GM19463 (cell line): ENCODE measurements at regions not wholly inside any gene's neighbourhood (a gene's known extent, or its start where the extent isn't known, plus 50 kb on each side); places are given as distances from the start of the nearest gene placed in this dataset.

Experiments
- ATAC-seq: cut with Tn5 transposase; IDR thresholded peaks from one replicate; pipeline ENCODE4 v1.9.1; 2021; ENCODE audit warnings: mild to moderate bottlenecking, moderate library complexity; ENCODE audit not compliant: unreplicated experiment

GRCh38 chr5:167152561-167152960 is 1138.9 kb upstream of the WWC1 start:
- no peak for ATAC-seq

- no peak for ATAC-seq
These were observed 1135.9 kb upstream of the WWC1 start for GRCh38 chr5:167155387-167156005.

- ATAC-seq, result no peak
These were observed 1135.0 kb upstream of the WWC1 start for GRCh38 chr5:167156446-167156845.

GRCh38 chr5:167158588-167158987 is 1132.9 kb upstream of the WWC1 start:
- ATAC-seq, result no peak

GRCh38 chr5:167160388-167160787 is 1131.1 kb upstream of the WWC1 start:
- ATAC-seq, result no peak

- ATAC-seq, result no peak
These were observed 1124.7 kb upstream of the WWC1 start for GRCh38 chr5:167166696-167167095.

- ATAC-seq, result no peak
These were observed 1124.2 kb upstream of the WWC1 start for GRCh38 chr5:167167191-167167795.

GRCh38 chr5:167168971-167169370 is 1122.5 kb upstream of the WWC1 start:
- no peak for ATAC-seq

GRCh38 chr5:167171056-167171455 is 1120.4 kb upstream of the WWC1 start:
- no peak for ATAC-seq

- no peak for ATAC-seq
These were observed 1113.7 kb upstream of the WWC1 start for GRCh38 chr5:167177736-167178135.

GRCh38 chr5:167180906-167181305 is 1110.5 kb upstream of the WWC1 start:
- no peak for ATAC-seq

GRCh38 chr5:167205881-167206280 is 1085.6 kb upstream of the WWC1 start:
- no peak for ATAC-seq

- ATAC-seq, result no peak
These were observed 1084.4 kb upstream of the WWC1 start for GRCh38 chr5:167207081-167207480.

GRCh38 chr5:167208911-167209310 is 1082.5 kb upstream of the WWC1 start:
- ATAC-seq, result no peak

- ATAC-seq, result no peak
These were observed 1074.2 kb upstream of the WWC1 start for GRCh38 chr5:167217097-167217743.

- no peak for ATAC-seq
These were observed 1072.1 kb upstream of the WWC1 start for GRCh38 chr5:167219298-167219697.

GRCh38 chr5:167226386-167226785 is 1065.1 kb upstream of the WWC1 start:
- no peak for ATAC-seq

- no peak for ATAC-seq
These were observed 1063.3 kb upstream of the WWC1 start for GRCh38 chr5:167228134-167228533.

GRCh38 chr5:167229751-167230150 is 1061.7 kb upstream of the WWC1 start:
- ATAC-seq, result no peak

- no peak for ATAC-seq
These were observed 1061.0 kb upstream of the WWC1 start for GRCh38 chr5:167230414-167230813.

- ATAC-seq, result no peak
These were observed 1058.7 kb upstream of the WWC1 start for GRCh38 chr5:167232675-167233311.
